Neural cell (in vitro differentiated cells): ENCODE measurements at regions not wholly inside any gene's neighbourhood (a gene's known extent, or its start where the extent isn't known, plus 50 kb on each side); places are given as distances from the start of the nearest gene placed in this dataset.

Source experiments
- CTCF ChIP-seq: fragments of 450-650 bp; IDR thresholded peaks from 2 replicates; pipeline ENCODE4 v1.5.1; 2014; ENCODE audit warnings: antibody characterized with exemption, mild to moderate bottlenecking, moderate library complexity; ENCODE audit not compliant: poor library complexity, severe bottlenecking
- EP300 ChIP-seq: fragments of 450-650 bp; conservative IDR thresholded peaks from 2 replicates; pipeline ENCODE4 v1.6.1; 2014; ENCODE audit warnings: antibody characterized with exemption, mild to moderate bottlenecking, moderate library complexity; ENCODE audit not compliant: poor library complexity, severe bottlenecking

- no peak for TF ChIP-seq CTCF
- no peak for TF ChIP-seq EP300
These were observed 161.5 kb upstream of the ZNF804B start for GRCh38 chr7:88597941-88598425.
